B cell (primary cell): ENCODE measurements at regions not wholly inside any gene's neighbourhood (a gene's known extent, or its start where the extent isn't known, plus 50 kb on each side); places are given as distances from the start of the nearest gene placed in this dataset.

Experiments used
- ATAC-seq: fragments of 200-7000 bp; cut with Tn5 transposase; one replicate; pipeline ENCODE4 v1.10.0; 2021; ENCODE audit warnings: low read depth, mild to moderate bottlenecking, moderate number of reproducible peaks, moderate library complexity
- CTCF ChIA-PET: fragments of 350-600 bp; sonication (Branson Sonifier 250); formaldehyde crosslinking; loops from one replicate; lab custom pipeline; 2021; ENCODE audit warnings: antibody characterized with exemption, inconsistent platforms; lab: Charles Lee
- POLR2A ChIA-PET: fragments of 350-600 bp; sonication (Branson Sonifier 250); formaldehyde crosslinking; loops from one replicate; lab custom pipeline; 2021; ENCODE audit warnings: antibody characterized with exemption; lab: Charles Lee
- DNase-seq: peaks from one replicate; pipeline ENCODE4 v3.0.0; 2013
- H2AFZ ChIP-seq: 2 replicates; pipeline ENCODE4 v1.6.1; 2012; ENCODE audit warnings: mild to moderate bottlenecking, low read depth, low read length; ENCODE audit not compliant: insufficient read depth, poor library complexity, severe bottlenecking
- H3K27ac ChIP-seq, 2 donors: 1 replicate in 1 of 2; 2 replicates in 1 of 2; pipeline ENCODE4 v1.5.1; 2012 to 2013; ENCODE audit warnings: low read length in 2 of 2, mild to moderate bottlenecking in 2 of 2, moderate library complexity in 1 of 2
- H3K27me3 ChIP-seq, 4 experiments: fragments of 200-600 bp in 1 of 4; sonication (generic) in 1 of 4; replicated peaks in 1 of 4; 1 replicate in 2 of 4; 2 replicates in 2 of 4; pipeline versions ENCODE4 v1.6.1 to v1.7.0; 2013 to 2016; ENCODE audit warnings: low read length in 3 of 4, mild to moderate bottlenecking in 2 of 4, mixed read lengths in 1 of 4, moderate library complexity in 1 of 4; ENCODE audit not compliant: insufficient read depth in 4 of 4, control insufficient read depth in 3 of 4; ENCODE audit errors: control extremely low read depth in 1 of 4
- H3K36me3 ChIP-seq, 2 experiments: replicated peaks in 1 of 2; 1 replicate in 1 of 2; 2 replicates in 1 of 2; pipeline versions ENCODE4 v1.6.1 to v1.7.1; 2013; ENCODE audit warnings: low read length in 1 of 2; ENCODE audit not compliant: insufficient read depth in 2 of 2, control insufficient read depth in 1 of 2; ENCODE audit errors: control extremely low read depth in 1 of 2, extremely low read depth in 1 of 2
- H3K4me1 ChIP-seq, 2 donors: fragments of 200-600 bp in 1 of 2; sonication (generic) in 1 of 2; 1 replicate in 1 of 2; 2 replicates in 1 of 2; pipeline versions ENCODE4 v1.5.1 to v1.6.1; 2013 to 2017; ENCODE audit warnings: low read length in 2 of 2; ENCODE audit not compliant: control insufficient read depth in 2 of 2, insufficient read depth in 2 of 2
- H3K4me2 ChIP-seq: replicated peaks from 2 replicates; pipeline ENCODE3; 2012; ENCODE audit warnings: mild to moderate bottlenecking, low read depth, low read length; ENCODE audit not compliant: poor library complexity, severe bottlenecking
- H3K4me3 ChIP-seq, 5 experiments: fragments of 200-600 bp in 1 of 5; sonication (generic) in 1 of 5; 1 replicate in 3 of 5; 2 replicates in 2 of 5; pipeline versions ENCODE4 v1.5.1 to v1.7.0; 2011 to 2016; ENCODE audit warnings: low read length in 4 of 5, mild to moderate bottlenecking in 4 of 5, low read depth in 2 of 5, control low read depth in 1 of 5, moderate library complexity in 1 of 5; ENCODE audit not compliant: insufficient read depth in 1 of 5; ENCODE audit errors: control extremely low read depth in 1 of 5, extremely low read depth in 1 of 5
- H3K79me2 ChIP-seq: fragments of 200-600 bp; sonication (generic); one replicate; pipeline ENCODE4 v1.6.0; 2016; ENCODE audit warnings: low read length; ENCODE audit not compliant: control insufficient read depth, insufficient read depth
- H3K9ac ChIP-seq: fragments of 200-600 bp; sonication (generic); 2 replicates; pipeline ENCODE4 v1.6.1; 2017; ENCODE audit warnings: mild to moderate bottlenecking, low read length, moderate library complexity
- H3K9me3 ChIP-seq, 3 donors: one replicate each; pipeline versions ENCODE4 v1.6.1 to v1.7.1; 2013; ENCODE audit warnings: low read length in 2 of 3; ENCODE audit not compliant: control insufficient read depth in 2 of 3, insufficient read depth in 1 of 3; ENCODE audit errors: control extremely low read depth in 1 of 3
- H4K20me1 ChIP-seq: 2 replicates; pipeline ENCODE4 v1.6.0; 2012; ENCODE audit warnings: mild to moderate bottlenecking, low read length; ENCODE audit not compliant: insufficient read depth, control insufficient read depth, poor library complexity, severe bottlenecking
- H3K27ac Mint-ChIP-seq: one replicate; pipeline ENCODE4 v1.8.0; 2021; ENCODE audit warnings: mixed read lengths
- H3K27me3 Mint-ChIP-seq: one replicate; pipeline ENCODE4 v1.8.0; 2021; ENCODE audit warnings: mixed read lengths
- H3K4me1 Mint-ChIP-seq: one replicate; pipeline ENCODE4 v1.8.0; 2021; ENCODE audit warnings: mixed read lengths
- H3K4me3 Mint-ChIP-seq: one replicate; pipeline ENCODE4 v1.8.0; 2021; ENCODE audit warnings: mixed read lengths
- H3K9me3 Mint-ChIP-seq: one replicate; pipeline ENCODE4 v1.8.0; 2022; ENCODE audit warnings: mixed read lengths; ENCODE audit not compliant: insufficient read depth
- CTCF ChIP-seq: fragments of 200-600 bp; IDR thresholded peaks from one replicate; pipeline ENCODE4 v1.8.0; 2022; ENCODE audit warnings: antibody characterized with exemption, mild to moderate bottlenecking
- EZH2 ChIP-seq: IDR thresholded peaks from 2 replicates; pipeline ENCODE4 v1.6.1; 2012; ENCODE audit warnings: borderline replicate concordance, low read depth, mild to moderate bottlenecking, moderate library complexity, low read length; ENCODE audit not compliant: insufficient read depth, poor library complexity, severe bottlenecking
- WGBS: methylation state at CpG from one replicate; pipeline ENCODE4 v1.1.5; 2013; ENCODE audit warnings: missing lambda C conversion rate; ENCODE audit not compliant: insufficient coverage; 5-methylcytosine and 5-hydroxymethylcytosine counted together
- intact Hi-C: fragments of 100-400 bp; cut with micrococcal nuclease; formaldehyde crosslinking; loops from one replicate; pipeline ENCODE4 v1.10.0; 2022

DNA sequence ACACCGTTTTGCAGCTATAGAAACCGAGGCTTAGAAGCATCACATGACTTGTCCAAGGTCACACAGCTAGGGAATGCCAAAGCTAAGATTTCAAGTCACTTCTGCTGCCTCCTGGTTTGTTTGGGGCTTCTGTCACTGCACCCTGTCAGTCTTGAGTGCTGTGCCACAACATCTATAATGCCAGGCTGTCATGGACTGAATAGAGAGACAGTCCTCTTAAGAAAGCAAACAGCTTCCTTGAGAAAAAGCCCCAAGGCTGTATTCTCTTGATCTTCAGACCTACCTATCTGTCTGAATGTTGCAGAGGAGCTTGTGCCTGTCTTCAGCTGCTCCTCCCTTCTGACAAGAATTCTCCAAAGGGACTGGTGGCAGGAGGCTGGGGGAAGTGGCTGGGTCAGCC, 81.6 kb downstream of the OLFM4 start:
- no peak overlapping the region for H3K27ac Mint-ChIP-seq
- no peaks in the 10 kb centered on the region for H3K27me3 Mint-ChIP-seq
- ATAC-seq (no peak), DNase-seq (no peak)
- Histone ChIP-seq H3K36me3 (no peaks in the 10 kb centered on the region), H3K79me2 (no peaks in the 10 kb centered on the region), H3K4me2 (no peak overlapping the region), H4K20me1 (no peaks in the 10 kb centered on the region), H3K9me3 (no peaks in the 10 kb centered on the region), H3K4me3 (no peak overlapping the region), H2AFZ (no peak overlapping the region), H3K27me3 (no peaks in the 10 kb centered on the region), H3K4me1 (no peaks in the 10 kb centered on the region), H3K27ac (no peak overlapping the region), H3K9ac (no peak overlapping the region)
- intact Hi-C loops: no loop called here
- WGBS: 78% methylated on average over 2 of the region's 2 CpGs
- no peaks in the 10 kb centered on the region for H3K9me3 Mint-ChIP-seq
- no peak overlapping the region for H3K4me3 Mint-ChIP-seq
- ChIA-PET POLR2A (no interaction called here), CTCF (no interaction called here)
- no peaks in the 10 kb centered on the region for H3K4me1 Mint-ChIP-seq
- TF ChIP-seq CTCF (no peak), EZH2 (no peak)

DNA sequence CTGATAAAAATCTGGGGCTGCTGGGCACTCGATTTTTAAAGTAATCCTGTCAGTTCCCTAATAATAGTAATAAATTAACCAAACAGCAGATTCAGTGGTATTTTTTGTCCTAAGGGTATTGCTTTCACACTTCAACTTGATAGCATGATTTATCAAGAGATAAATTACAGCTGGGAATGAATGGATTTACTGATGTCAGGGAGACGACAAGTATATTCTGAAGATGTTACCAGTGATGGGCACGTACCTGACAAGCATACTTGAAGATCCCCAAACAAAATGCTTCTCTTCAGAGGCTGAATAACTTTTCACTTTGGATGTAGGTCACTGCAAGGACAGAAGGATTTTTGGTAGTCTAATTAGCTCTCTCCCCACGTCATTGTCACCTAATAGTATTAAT, 82.0 kb downstream of the OLFM4 start:
- H3K27me3 ChIP-seq: no peaks in the 10 kb centered on the region
- WGBS: no CpG with 5 or more reads among the region's 4 CpGs
- no peaks in the 10 kb centered on the region for H3K27me3 Mint-ChIP-seq
- H3K9ac ChIP-seq: no peak overlapping the region
- ChIA-PET CTCF (no interaction called here), POLR2A (no interaction called here)
- ATAC-seq: no peak
- no peaks in the 10 kb centered on the region for H3K4me1 ChIP-seq
- H4K20me1 ChIP-seq: no peaks in the 10 kb centered on the region
- H3K4me3 Mint-ChIP-seq: no peak overlapping the region
- no peaks in the 10 kb centered on the region for H3K9me3 Mint-ChIP-seq
- H3K9me3 ChIP-seq: no peaks in the 10 kb centered on the region
- H3K36me3 ChIP-seq: no peaks in the 10 kb centered on the region
- no peak overlapping the region for H3K4me2 ChIP-seq
- H3K27ac ChIP-seq: no peak overlapping the region
- H2AFZ ChIP-seq: no peak overlapping the region
- TF ChIP-seq EZH2 (no peak), CTCF (no peak)
- DNase-seq: no peak
- H3K4me1 Mint-ChIP-seq: no peaks in the 10 kb centered on the region
- H3K27ac Mint-ChIP-seq: no peak overlapping the region
- H3K4me3 ChIP-seq: no peak overlapping the region
- no peaks in the 10 kb centered on the region for H3K79me2 ChIP-seq
- intact Hi-C loops: no loop called here
